ENCODE measurements at regions not wholly inside any gene's neighbourhood (a gene's known extent, or its start where the extent isn't known, plus 50 kb on each side); places are given as distances from the start of the nearest gene placed in this dataset.

- no peaks in the 10 kb centered on the region for H3K9me3 ChIP-seq (ENCODE audit: control insufficient read depth in 5 of 5, low read length in 5 of 5)
- no peak overlapping the region for H3K27ac ChIP-seq (ENCODE audit: low read depth, low read length)
- H3K36me3 ChIP-seq (ENCODE audit: control insufficient read depth in 5 of 5, insufficient read depth in 5 of 5, low read length in 5 of 5): no peaks in the 10 kb centered on the region
- no peak overlapping the region for H3K4me3 ChIP-seq (ENCODE audit: low read depth in 1 of 5, low read length in 5 of 5)
- H3K9ac ChIP-seq (ENCODE audit: low read length in 5 of 5): no peak overlapping the region
- H3K4me1 ChIP-seq (ENCODE audit: control insufficient read depth in 5 of 5, insufficient read depth in 5 of 5, low read length in 5 of 5): no peaks in the 10 kb centered on the region
- no peaks in the 10 kb centered on the region for H3K27me3 ChIP-seq (ENCODE audit: control insufficient read depth in 5 of 5, insufficient read depth in 4 of 5, low read length in 5 of 5)
These were observed 722.6 kb upstream of the TENM4 start for GRCh38 chr11:80163441-80163840.

GRCh38 chr11:80163011-80163410 is 722.2 kb upstream of the TENM4 start:
- Histone ChIP-seq H3K4me1 (ENCODE audit: control insufficient read depth in 5 of 5, insufficient read depth in 5 of 5, low read length in 5 of 5) (no peaks in the 10 kb centered on the region), H3K27ac (ENCODE audit: low read depth, low read length) (no peak overlapping the region), H3K4me3 (ENCODE audit: low read depth in 1 of 5, low read length in 5 of 5) (no peak overlapping the region), H3K9me3 (ENCODE audit: control insufficient read depth in 5 of 5, low read length in 5 of 5) (no peaks in the 10 kb centered on the region), H3K36me3 (ENCODE audit: control insufficient read depth in 5 of 5, insufficient read depth in 5 of 5, low read length in 5 of 5) (no peaks in the 10 kb centered on the region), H3K9ac (ENCODE audit: low read length in 5 of 5) (no peak overlapping the region), H3K27me3 (ENCODE audit: control insufficient read depth in 5 of 5, insufficient read depth in 4 of 5, low read length in 5 of 5) (no peaks in the 10 kb centered on the region)

- no peaks in the 10 kb centered on the region for H3K36me3 ChIP-seq (ENCODE audit: control insufficient read depth in 5 of 5, insufficient read depth in 5 of 5, low read length in 5 of 5)
- no peak overlapping the region for H3K4me3 ChIP-seq (ENCODE audit: low read depth in 1 of 5, low read length in 5 of 5)
- no peaks in the 10 kb centered on the region for H3K27me3 ChIP-seq (ENCODE audit: control insufficient read depth in 5 of 5, insufficient read depth in 4 of 5, low read length in 5 of 5)
- H3K9ac ChIP-seq (ENCODE audit: low read length in 5 of 5): no peak overlapping the region
- no peaks in the 10 kb centered on the region for H3K4me1 ChIP-seq (ENCODE audit: control insufficient read depth in 5 of 5, insufficient read depth in 5 of 5, low read length in 5 of 5)
- no peak overlapping the region for H3K27ac ChIP-seq (ENCODE audit: low read depth, low read length)
- no peaks in the 10 kb centered on the region for H3K9me3 ChIP-seq (ENCODE audit: control insufficient read depth in 5 of 5, low read length in 5 of 5)
These were observed 721.6 kb upstream of the TENM4 start for GRCh38 chr11:80162387-80162786.

- Histone ChIP-seq H3K9me3 (ENCODE audit: control insufficient read depth in 5 of 5, low read length in 5 of 5) (no peaks in the 10 kb centered on the region), H3K27ac (ENCODE audit: low read depth, low read length) (no peak overlapping the region), H3K9ac (ENCODE audit: low read length in 5 of 5) (no peak overlapping the region), H3K4me1 (ENCODE audit: control insufficient read depth in 5 of 5, insufficient read depth in 5 of 5, low read length in 5 of 5) (no peaks in the 10 kb centered on the region), H3K4me3 (ENCODE audit: low read depth in 1 of 5, low read length in 5 of 5) (no peak overlapping the region), H3K36me3 (ENCODE audit: control insufficient read depth in 5 of 5, insufficient read depth in 5 of 5, low read length in 5 of 5) (no peaks in the 10 kb centered on the region), H3K27me3 (ENCODE audit: control insufficient read depth in 5 of 5, insufficient read depth in 4 of 5, low read length in 5 of 5) (no peaks in the 10 kb centered on the region)
These were observed 716.6 kb upstream of the TENM4 start for GRCh38 chr11:80157447-80157846.

GRCh38 chr11:80156062-80156461 is 715.2 kb upstream of the TENM4 start:
- Histone ChIP-seq H3K36me3 (ENCODE audit: control insufficient read depth in 5 of 5, insufficient read depth in 5 of 5, low read length in 5 of 5) (no peaks in the 10 kb centered on the region), H3K4me3 (ENCODE audit: low read depth in 1 of 5, low read length in 5 of 5) (no peak overlapping the region), H3K9me3 (ENCODE audit: control insufficient read depth in 5 of 5, low read length in 5 of 5) (no peaks in the 10 kb centered on the region), H3K27ac (ENCODE audit: low read depth, low read length) (no peak overlapping the region), H3K9ac (ENCODE audit: low read length in 5 of 5) (no peak overlapping the region), H3K4me1 (ENCODE audit: control insufficient read depth in 5 of 5, insufficient read depth in 5 of 5, low read length in 5 of 5) (no peaks in the 10 kb centered on the region), H3K27me3 (ENCODE audit: control insufficient read depth in 5 of 5, insufficient read depth in 4 of 5, low read length in 5 of 5) (no peaks in the 10 kb centered on the region)

GRCh38 chr11:80155412-80156017 is 714.7 kb upstream of the TENM4 start:
- Histone ChIP-seq H3K36me3 (ENCODE audit: control insufficient read depth in 5 of 5, insufficient read depth in 5 of 5, low read length in 5 of 5) (no peaks in the 10 kb centered on the region), H3K27ac (ENCODE audit: low read depth, low read length) (no peak overlapping the region), H3K27me3 (ENCODE audit: control insufficient read depth in 5 of 5, insufficient read depth in 4 of 5, low read length in 5 of 5) (no peaks in the 10 kb centered on the region), H3K9me3 (ENCODE audit: control insufficient read depth in 5 of 5, low read length in 5 of 5) (no peaks in the 10 kb centered on the region), H3K4me3 (ENCODE audit: low read depth in 1 of 5, low read length in 5 of 5) (no peak overlapping the region), H3K9ac (ENCODE audit: low read length in 5 of 5) (no peak overlapping the region), H3K4me1 (ENCODE audit: control insufficient read depth in 5 of 5, insufficient read depth in 5 of 5, low read length in 5 of 5) (no peaks in the 10 kb centered on the region)

- Histone ChIP-seq H3K9me3 (ENCODE audit: control insufficient read depth in 5 of 5, low read length in 5 of 5) (no peaks in the 10 kb centered on the region), H3K4me1 (ENCODE audit: control insufficient read depth in 5 of 5, insufficient read depth in 5 of 5, low read length in 5 of 5) (peaks cover 0 to 11% (median 5%) of the 10 kb centered on the region in 5 donors), H3K27ac (ENCODE audit: low read depth, low read length) (no peak overlapping the region)
These were observed 705.4 kb upstream of the TENM4 start for GRCh38 chr11:80146232-80146631.

GRCh38 chr11:80144897-80145594 is 704.2 kb upstream of the TENM4 start:
- Histone ChIP-seq H3K27me3 (ENCODE audit: control insufficient read depth in 5 of 5, insufficient read depth in 4 of 5, low read length in 5 of 5) (no peaks in the 10 kb centered on the region), H3K36me3 (ENCODE audit: control insufficient read depth in 5 of 5, insufficient read depth in 5 of 5, low read length in 5 of 5) (no peaks in the 10 kb centered on the region), H3K9me3 (ENCODE audit: control insufficient read depth in 5 of 5, low read length in 5 of 5) (no peaks in the 10 kb centered on the region), H3K9ac (ENCODE audit: low read length in 5 of 5) (peak overlapping the region in 1 of 5 donors; percentile 0), H3K4me3 (ENCODE audit: low read depth in 1 of 5, low read length in 5 of 5) (no peak overlapping the region), H3K4me1 (ENCODE audit: control insufficient read depth in 5 of 5, insufficient read depth in 5 of 5, low read length in 5 of 5) (peaks cover 0 to 11% (median 5%) of the 10 kb centered on the region in 5 donors), H3K27ac (ENCODE audit: low read depth, low read length) (peak overlapping the region; percentile 4)

More at GRCh38 chr11:80146232-80146631, 705.4 kb upstream of the TENM4 start:
- H3K4me3 ChIP-seq (ENCODE audit: low read depth in 1 of 5, low read length in 5 of 5): no peak overlapping the region
- no peaks in the 10 kb centered on the region for H3K27me3 ChIP-seq (ENCODE audit: control insufficient read depth in 5 of 5, insufficient read depth in 4 of 5, low read length in 5 of 5)
- H3K9ac ChIP-seq (ENCODE audit: low read length in 5 of 5): no peak overlapping the region
- no peaks in the 10 kb centered on the region for H3K36me3 ChIP-seq (ENCODE audit: control insufficient read depth in 5 of 5, insufficient read depth in 5 of 5, low read length in 5 of 5)

GRCh38 chr11:80136991-80137390 is 696.2 kb upstream of the TENM4 start:
- Histone ChIP-seq H3K36me3 (ENCODE audit: control insufficient read depth in 5 of 5, insufficient read depth in 5 of 5, low read length in 5 of 5) (no peaks in the 10 kb centered on the region), H3K4me1 (ENCODE audit: control insufficient read depth in 5 of 5, insufficient read depth in 5 of 5, low read length in 5 of 5) (no peaks in the 10 kb centered on the region), H3K27ac (ENCODE audit: low read depth, low read length) (no peak overlapping the region), H3K9ac (ENCODE audit: low read length in 5 of 5) (no peak overlapping the region), H3K9me3 (ENCODE audit: control insufficient read depth in 5 of 5, low read length in 5 of 5) (no peaks in the 10 kb centered on the region), H3K4me3 (ENCODE audit: low read depth in 1 of 5, low read length in 5 of 5) (no peak overlapping the region), H3K27me3 (ENCODE audit: control insufficient read depth in 5 of 5, insufficient read depth in 4 of 5, low read length in 5 of 5) (no peaks in the 10 kb centered on the region)

- no peak overlapping the region for H3K4me3 ChIP-seq (ENCODE audit: low read depth in 1 of 5, low read length in 5 of 5)
- no peaks in the 10 kb centered on the region for H3K36me3 ChIP-seq (ENCODE audit: control insufficient read depth in 5 of 5, insufficient read depth in 5 of 5, low read length in 5 of 5)
These were observed 688.6 kb upstream of the TENM4 start for GRCh38 chr11:80129396-80129795.

More at GRCh38 chr11:80129396-80129795, 688.6 kb upstream of the TENM4 start:
- no peaks in the 10 kb centered on the region for H3K4me1 ChIP-seq (ENCODE audit: control insufficient read depth in 5 of 5, insufficient read depth in 5 of 5, low read length in 5 of 5)
- no peaks in the 10 kb centered on the region for H3K27me3 ChIP-seq (ENCODE audit: control insufficient read depth in 5 of 5, insufficient read depth in 4 of 5, low read length in 5 of 5)
- no peak overlapping the region for H3K27ac ChIP-seq (ENCODE audit: low read depth, low read length)
- H3K9ac ChIP-seq (ENCODE audit: low read length in 5 of 5): no peak overlapping the region
- H3K9me3 ChIP-seq (ENCODE audit: control insufficient read depth in 5 of 5, low read length in 5 of 5): peaks cover 0 to 3% (median 0%) of the 10 kb centered on the region in 5 donors

Measured in subcutaneous abdominal adipose tissue (tissue), 5 donors.